Omental fat pad (tissue), 3 donors: ENCODE measurements at regions not wholly inside any gene's neighbourhood (a gene's known extent, or its start where the extent isn't known, plus 50 kb on each side); places are given as distances from the start of the nearest gene placed in this dataset.

Experiments used
- ATAC-seq: fragments of 150-250 bp; one replicate; pipeline ENCODE4 v1.9.1; 2016; ENCODE audit warnings: mild to moderate bottlenecking, moderate library complexity; ENCODE audit not compliant: low FRiP score
- DNase-seq: peaks from one replicate; pipeline ENCODE4 v3.0.0-alpha.2; 2019; ENCODE audit warnings: low spot score
- CTCF ChIP-seq, 3 donors: fragments of 450-650 bp; IDR thresholded peaks; one replicate each; pipeline ENCODE4 v1.5.1; 2016 to 2017; ENCODE audit warnings: antibody characterized with exemption in 3 of 3, mild to moderate bottlenecking in 3 of 3, moderate library complexity in 2 of 3

GRCh38 chr10:44193166-44193565 lies 191.7 kb downstream of the CXCL12 start:
- no peak for TF ChIP-seq CTCF (IDR thresholded peaks at IDR 0.05)
- no peak for ATAC-seq
- DNase-seq: no peak

GRCh38 chr10:44192435-44192834 lies 192.5 kb downstream of the CXCL12 start:
- TF ChIP-seq CTCF (IDR thresholded peaks at IDR 0.05): no peak
- no peak for DNase-seq
- ATAC-seq: no peak

GRCh38 chr10:44190541-44190940 lies 194.4 kb downstream of the CXCL12 start:
- TF ChIP-seq CTCF (IDR thresholded peaks at IDR 0.05): no peak
- no peak for DNase-seq
- ATAC-seq: no peak

GRCh38 chr10:44186821-44187220 lies 198.1 kb downstream of the CXCL12 start:
- no peak for TF ChIP-seq CTCF (IDR thresholded peaks at IDR 0.05)
- no peak for ATAC-seq
- DNase-seq: no peak

- ATAC-seq (no peak), DNase-seq (no peak)
- TF ChIP-seq CTCF (IDR thresholded peaks at IDR 0.05): no peak
These were observed 198.7 kb downstream of the CXCL12 start for GRCh38 chr10:44186150-44186549.

- no peak for TF ChIP-seq CTCF (IDR thresholded peaks at IDR 0.05)
- DNase-seq (no peak), ATAC-seq (no peak)
These were observed 199.6 kb downstream of the CXCL12 start for GRCh38 chr10:44185315-44185666.

GRCh38 chr10:44184633-44185314 lies 200.1 kb downstream of the CXCL12 start:
- no peak for DNase-seq

More at GRCh38 chr10:44184633-44185314, 200.1 kb downstream of the CXCL12 start:
- no peak for ATAC-seq
- no peak for TF ChIP-seq CTCF (IDR thresholded peaks at IDR 0.05)
